PC-9 (cell line): ENCODE measurements at regions not wholly inside any gene's neighbourhood (a gene's known extent, or its start where the extent isn't known, plus 50 kb on each side); places are given as distances from the start of the nearest gene placed in this dataset.

ENCODE experiments used
- BruUV-seq: library from RNA; stranded (reverse); fragments of 400-500 nt; replicated peaks from 2 replicates; lab custom pipeline; 2021; lab: Mats Ljungman, UMichigan
- CTCF ChIA-PET: fragments of 300-600 bp; sonication (Branson Sonifier 250); formaldehyde crosslinking; loops from one replicate; lab custom pipeline; 2022; ENCODE audit warnings: antibody characterized with exemption; lab: Charles Lee
- POLR2A ChIA-PET: fragments of 300-600 bp; sonication (Branson Sonifier 250); formaldehyde crosslinking; loops from one replicate; lab custom pipeline; 2022; ENCODE audit warnings: antibody characterized with exemption; ENCODE audit not compliant: unreplicated experiment; lab: Charles Lee
- DNase-seq, 2 experiments: peaks; one replicate each; pipeline versions ENCODE4 v3.0.0 to v3.0.0-alpha.2; 2015 to 2022; ENCODE audit warnings: mixed read lengths in 1 of 2
- H2AFZ ChIP-seq: fragments of 200-600 bp; sonication (generic); 2 replicates; pipeline ENCODE4 v1.8.1; 2017; ENCODE audit warnings: antibody characterized with exemption
- H3F3A ChIP-seq: fragments of 200-600 bp; sonication (generic); 2 replicates; pipeline ENCODE4 v1.8.1; 2017; ENCODE audit warnings: antibody characterized with exemption, mild to moderate bottlenecking, low read depth; ENCODE audit not compliant: insufficient read depth
- H3K27ac ChIP-seq: fragments of 200-600 bp; sonication (generic); 2 replicates; pipeline ENCODE4 v1.6.1; 2016; ENCODE audit warnings: mixed run types
- H3K27me3 ChIP-seq: fragments of 200-600 bp; sonication (generic); 2 replicates; pipeline ENCODE4 v1.6.1; 2016; ENCODE audit warnings: low read depth, mixed run types; ENCODE audit not compliant: insufficient read depth
- H3K36me3 ChIP-seq: fragments of 200-600 bp; sonication (generic); 2 replicates; pipeline ENCODE4 v1.6.1; 2016; ENCODE audit warnings: low read depth, mixed run types
- H3K4me1 ChIP-seq: fragments of 200-600 bp; sonication (generic); replicated peaks from 2 replicates; pipeline ENCODE4 v1.6.1; 2016; ENCODE audit warnings: mixed run types; ENCODE audit not compliant: insufficient read depth
- H3K4me2 ChIP-seq: fragments of 200-600 bp; sonication (generic); 2 replicates; pipeline ENCODE4 v1.6.1; 2017; ENCODE audit warnings: mixed run types
- H3K4me3 ChIP-seq: fragments of 200-600 bp; sonication (generic); 2 replicates; pipeline ENCODE4 v1.6.1; 2016; ENCODE audit warnings: mixed run types
- H3K79me2 ChIP-seq: fragments of 200-600 bp; sonication (generic); 2 replicates; pipeline ENCODE4 v1.6.1; 2017; ENCODE audit warnings: low read depth, mixed run types
- H3K9me2 ChIP-seq: fragments of 200-600 bp; sonication (generic); 2 replicates; pipeline ENCODE4 v1.8.1; 2017; ENCODE audit warnings: mild to moderate bottlenecking; ENCODE audit not compliant: insufficient read depth
- H3K9me3 ChIP-seq: fragments of 200-600 bp; sonication (generic); 2 replicates; pipeline ENCODE4 v1.8.1; 2016; ENCODE audit warnings: low read depth; ENCODE audit not compliant: insufficient read depth
- H4K20me1 ChIP-seq: fragments of 200-600 bp; sonication (generic); 2 replicates; pipeline ENCODE4 v1.8.1; 2017; ENCODE audit not compliant: insufficient read depth
- CTCF ChIP-seq: fragments of 200-600 bp; sonication (generic); conservative IDR thresholded peaks from 2 replicates; pipeline ENCODE4 v1.6.1; 2017; ENCODE audit warnings: mixed run types, antibody characterized with exemption, mild to moderate bottlenecking, moderate library complexity
- EZH2 ChIP-seq: fragments of 200-600 bp; sonication (generic); IDR thresholded peaks from 2 replicates; pipeline ENCODE4 v1.8.0; 2017; ENCODE audit warnings: antibody characterized with exemption, low read depth
- intact Hi-C: fragments of 100-400 bp; cut with micrococcal nuclease; formaldehyde crosslinking; loops from one replicate; pipeline ENCODE4 v1.10.0; 2022; ENCODE audit not compliant: unreplicated experiment

GRCh38 chr15:70149667-70150404 lies 52.1 kb upstream of the TLE3 start:
- no peaks in the 10 kb centered on the region for H3K9me3 ChIP-seq
- no peaks in the 10 kb centered on the region for H4K20me1 ChIP-seq
- H3K9me2 ChIP-seq: no peaks in the 10 kb centered on the region
- CTCF ChIA-PET: no interaction called here
- no peak overlapping the region for H2AFZ ChIP-seq
- BruUV-seq: no TSS peak
- no peaks in the 10 kb centered on the region for H3K79me2 ChIP-seq
- DNase-seq: peak; percentile 26 to 69
- H3K4me1 ChIP-seq: peaks cover 17% of the 10 kb centered on the region
- POLR2A ChIA-PET: interaction anchor here (0.6 kb wide), 1 partner anchor 406 kb away, joined by 5 read pairs; no protein-coding TSS in a partner anchor
- no peak overlapping the region for H3K4me3 ChIP-seq
- H3K27me3 ChIP-seq: no peaks in the 10 kb centered on the region
- H3K36me3 ChIP-seq: no peaks in the 10 kb centered on the region
- TF ChIP-seq EZH2 (no peak), CTCF (no peak)
- intact Hi-C loops: no loop called here
- peak overlapping the region; percentile 54 for H3K4me2 ChIP-seq
- no peaks in the 10 kb centered on the region for H3F3A ChIP-seq
- H3K27ac ChIP-seq: peak overlapping the region; percentile 69

- H4K20me1 ChIP-seq: no peaks in the 10 kb centered on the region
- no peaks in the 10 kb centered on the region for H3K27me3 ChIP-seq
- H3F3A ChIP-seq: no peaks in the 10 kb centered on the region
- H3K9me3 ChIP-seq: no peaks in the 10 kb centered on the region
- peaks cover 22% of the 10 kb centered on the region for H3K4me1 ChIP-seq
- no TSS peak for BruUV-seq
- H3K4me2 ChIP-seq: no peak overlapping the region
- intact Hi-C loops: no loop called here
- no peaks in the 10 kb centered on the region for H3K9me2 ChIP-seq
- TF ChIP-seq CTCF: no peak
- TF ChIP-seq EZH2: no peak
- no peak overlapping the region for H3K27ac ChIP-seq
- CTCF ChIA-PET: no interaction called here
- DNase-seq: no peak
- H3K4me3 ChIP-seq: no peak overlapping the region
- no peaks in the 10 kb centered on the region for H3K79me2 ChIP-seq
- POLR2A ChIA-PET: no interaction called here
- no peaks in the 10 kb centered on the region for H3K36me3 ChIP-seq
- H2AFZ ChIP-seq: no peak overlapping the region
Measured at GRCh38 chr15:70147778-70148177, 50.1 kb upstream of the TLE3 start.
